Fibroblast of skin of right biceps (primary cell): ENCODE measurements at regions not wholly inside any gene's neighbourhood (a gene's known extent, or its start where the extent isn't known, plus 50 kb on each side); places are given as distances from the start of the nearest gene placed in this dataset.
"Not testable (repeated sequence)": the region's sequence is repeated elsewhere in the genome, so short reads cannot be mapped to it uniquely, and the experiment has no call there.

Experiments
- DNase-seq: peaks from one replicate; pipeline ENCODE4 v3.0.0-alpha.2; 2013

- not testable (repeated sequence) for DNase-seq
Observed at GRCh38 chr10:6794841-6795240, 214.8 kb upstream of the PRKCQ start.

- no peak for DNase-seq
Observed at GRCh38 chr10:6794441-6794840, 214.4 kb upstream of the PRKCQ start.

DNA sequence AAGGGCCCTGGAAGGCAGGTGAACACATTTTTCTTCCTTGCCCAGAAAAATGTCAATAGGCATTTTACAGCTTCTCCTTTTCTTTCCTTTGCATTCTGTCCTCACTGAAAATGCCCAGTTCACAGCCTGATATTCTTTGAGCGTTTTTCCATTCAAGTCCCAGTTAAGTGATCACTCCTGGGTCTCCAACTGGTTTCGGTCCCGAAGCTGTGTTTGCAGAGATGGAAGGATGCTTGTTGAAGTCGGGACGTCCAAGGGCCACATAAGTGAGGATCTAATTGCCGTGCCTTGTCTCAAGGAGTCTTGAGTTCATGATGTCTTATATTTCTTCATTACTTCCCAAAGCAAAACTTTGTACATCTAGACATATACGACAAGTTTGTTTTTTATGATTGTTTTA, 208.7 kb upstream of the PRKCQ start:
- DNase-seq = no peak

- DNase-seq = no peak
Observed at GRCh38 chr10:6788231-6788630, 208.2 kb upstream of the PRKCQ start.

DNA sequence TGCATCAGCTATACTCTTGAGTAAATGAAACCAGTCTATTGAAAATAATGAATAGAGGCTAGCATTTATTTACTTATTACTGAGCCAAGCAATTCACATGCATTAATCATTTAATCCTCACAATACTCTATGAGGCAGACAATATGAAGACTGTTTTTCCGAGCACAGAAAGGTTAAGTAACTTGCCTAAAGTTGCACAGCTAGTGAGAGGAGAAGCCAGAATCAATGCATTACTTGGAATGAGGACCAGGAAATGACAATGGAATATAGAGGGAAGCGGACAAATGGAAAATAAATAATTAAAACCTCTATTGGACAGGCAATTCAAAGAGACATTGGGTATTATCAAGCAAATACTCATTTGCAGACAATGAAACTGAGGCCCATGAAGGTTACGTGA, 207.6 kb upstream of the PRKCQ start:
- no peak for DNase-seq

DNA sequence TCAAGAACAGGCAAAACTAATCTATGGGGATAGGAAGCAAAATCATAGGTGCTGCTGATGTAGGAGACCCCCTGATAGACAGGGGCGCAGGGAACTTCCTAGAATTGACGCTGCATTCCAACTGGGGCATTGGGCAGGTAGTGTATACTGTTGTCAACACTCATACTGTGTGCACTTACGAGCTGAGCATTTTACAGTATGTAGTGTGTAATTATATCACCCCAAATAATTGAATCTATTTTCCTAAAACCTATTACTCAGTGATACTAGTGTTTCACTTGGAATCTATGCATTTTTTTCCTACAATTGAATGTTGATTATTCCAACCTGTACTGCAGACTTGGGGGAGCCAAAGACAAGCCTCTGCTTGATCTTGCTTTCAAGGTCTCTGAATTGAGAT, 207.0 kb upstream of the PRKCQ start:
- DNase-seq = no peak

GRCh38 chr10:6786579-6787031, 206.5 kb upstream of the PRKCQ start:
- DNase-seq = peak; percentile 68

DNA sequence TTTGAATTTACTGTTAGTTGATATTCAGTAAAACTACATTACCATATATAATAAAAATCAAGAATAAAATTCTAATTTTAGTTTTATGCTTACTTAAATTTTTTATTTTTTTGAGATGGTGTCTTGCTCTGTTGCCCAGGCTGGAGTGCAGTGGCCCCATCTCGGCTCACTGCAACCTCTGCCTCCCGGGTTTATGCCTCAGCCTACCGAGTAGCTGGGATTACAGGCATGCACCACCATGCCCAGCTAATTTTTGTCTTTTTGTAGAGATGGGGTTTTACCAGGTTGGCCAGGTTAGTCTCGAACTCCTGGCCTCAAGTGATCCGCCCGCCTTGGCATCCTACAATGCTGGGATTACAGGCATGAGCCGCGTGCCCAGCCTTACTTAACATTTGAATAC, 204.4 kb upstream of the PRKCQ start:
- not testable (repeated sequence) for DNase-seq

DNA sequence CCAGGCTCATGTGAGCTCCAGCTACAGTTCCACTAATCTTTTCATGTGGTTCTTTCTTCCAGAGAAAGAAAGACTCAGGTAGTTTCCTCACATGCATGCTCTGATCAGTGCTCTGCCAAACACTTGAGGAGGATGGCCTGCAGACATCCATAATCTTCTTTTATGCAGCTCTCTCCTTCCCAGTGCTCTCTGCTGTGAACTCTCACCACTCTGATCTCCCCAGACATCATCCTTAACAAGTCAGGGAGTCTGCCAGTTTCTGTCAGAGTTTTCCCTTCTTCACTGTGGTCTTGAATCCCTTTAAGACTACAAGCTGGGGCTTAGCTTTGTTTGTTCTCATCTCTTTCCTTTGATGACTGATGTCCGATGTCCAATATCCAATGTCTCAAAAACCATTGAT, 203.4 kb upstream of the PRKCQ start:
- no peak for DNase-seq

GRCh38 chr10:6782378-6782777, 202.3 kb upstream of the PRKCQ start:
- DNase-seq = no peak

DNA sequence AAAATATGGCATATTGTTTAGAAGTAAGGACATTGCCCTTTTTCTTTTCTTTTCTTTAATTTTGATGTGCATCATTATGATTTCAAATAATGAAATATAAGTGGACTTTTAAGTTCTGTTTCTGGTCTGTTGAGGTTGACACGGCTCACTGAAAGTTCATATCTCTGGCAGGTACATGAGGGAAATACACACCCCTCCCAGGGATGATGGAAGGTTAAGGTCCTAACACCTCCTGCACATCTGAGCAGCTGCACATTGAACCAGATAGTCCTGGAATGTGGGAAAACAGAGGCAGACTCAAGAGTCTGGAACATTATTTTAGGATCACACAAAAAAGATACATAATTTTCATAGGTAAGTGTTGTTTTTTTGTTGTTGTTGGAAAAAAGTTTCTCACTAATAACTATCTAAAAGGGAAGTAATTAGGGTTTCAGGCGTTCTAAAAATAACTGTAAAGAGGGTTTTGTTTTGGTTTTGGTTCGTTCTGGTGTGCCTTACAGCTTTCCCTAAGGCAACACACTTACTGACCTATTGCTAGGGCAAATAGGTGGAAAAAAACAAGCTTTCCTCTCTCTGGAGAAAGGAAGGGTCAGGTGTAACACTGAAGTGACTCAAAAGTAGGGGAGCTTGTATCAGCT, 201.2 kb upstream of the PRKCQ start:
- no peak for DNase-seq

- DNase-seq = no peak
Observed at GRCh38 chr10:6780008-6780677, 200.1 kb upstream of the PRKCQ start.

GRCh38 chr10:6778992-6779701, 199.1 kb upstream of the PRKCQ start:
- DNase-seq = peak; percentile 97

- no peak for DNase-seq
Observed at GRCh38 chr10:6776170-6776569, 196.1 kb upstream of the PRKCQ start.

DNA sequence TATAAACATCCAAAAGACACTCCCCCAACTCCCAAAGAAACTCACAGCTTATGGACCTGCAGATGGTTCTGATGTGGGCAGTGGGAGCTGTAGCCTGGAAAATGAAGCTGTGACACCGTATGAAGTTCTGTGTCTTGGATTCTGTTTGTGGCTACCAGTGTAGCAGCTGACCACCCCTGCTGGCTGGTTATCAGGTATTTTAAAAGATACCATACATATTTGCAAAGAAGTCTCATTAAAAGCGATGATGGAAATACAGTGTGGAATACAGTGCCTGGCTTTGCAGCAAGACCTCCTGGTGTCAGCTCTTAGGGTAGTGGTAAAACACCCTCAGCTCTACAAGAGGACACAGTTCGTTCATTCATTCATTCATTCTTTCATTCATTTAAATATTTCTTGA, 194.3 kb upstream of the PRKCQ start:
- peak; percentile 9 for DNase-seq

GRCh38 chr10:6771331-6771730, 191.3 kb upstream of the PRKCQ start:
- DNase-seq = no peak

GRCh38 chr10:6770846-6771245, 190.8 kb upstream of the PRKCQ start:
- no peak for DNase-seq

DNA sequence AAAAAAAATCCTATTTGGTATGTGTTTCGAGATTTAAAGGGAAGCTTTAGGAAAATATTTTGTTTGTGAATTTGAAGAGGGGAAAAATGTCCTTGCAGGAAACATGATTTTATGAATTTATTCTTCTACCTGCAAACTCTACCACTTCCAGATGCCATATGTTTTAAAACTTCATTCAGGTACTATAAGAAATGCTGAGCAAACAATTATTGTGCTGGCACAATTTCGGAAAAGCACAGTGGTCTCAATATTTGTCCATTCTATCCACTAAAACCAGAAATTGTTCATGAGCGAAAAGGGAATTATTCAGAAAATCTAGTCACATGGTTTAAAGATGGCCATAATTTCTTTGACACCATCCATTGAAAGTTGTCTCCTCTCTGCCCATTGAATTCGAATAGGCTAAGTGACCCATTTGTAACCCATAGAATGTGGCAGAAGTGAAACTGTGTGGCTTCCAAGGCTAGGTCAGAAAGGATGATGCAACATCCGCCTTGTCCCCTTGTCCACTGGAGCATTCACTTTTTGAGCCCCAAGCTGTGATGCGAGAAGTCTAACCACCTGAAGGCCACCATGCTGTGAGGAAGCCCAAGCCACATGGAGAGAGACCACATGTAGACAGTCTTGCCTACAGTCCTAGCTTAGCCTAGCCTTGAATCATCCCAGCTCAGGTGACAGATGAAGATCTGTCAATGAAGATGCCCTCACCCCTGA, 189.8 kb upstream of the PRKCQ start:
- DNase-seq = no peak

GRCh38 chr10:6766131-6766801, 186.2 kb upstream of the PRKCQ start:
- DNase-seq = peak; percentile 72

DNA sequence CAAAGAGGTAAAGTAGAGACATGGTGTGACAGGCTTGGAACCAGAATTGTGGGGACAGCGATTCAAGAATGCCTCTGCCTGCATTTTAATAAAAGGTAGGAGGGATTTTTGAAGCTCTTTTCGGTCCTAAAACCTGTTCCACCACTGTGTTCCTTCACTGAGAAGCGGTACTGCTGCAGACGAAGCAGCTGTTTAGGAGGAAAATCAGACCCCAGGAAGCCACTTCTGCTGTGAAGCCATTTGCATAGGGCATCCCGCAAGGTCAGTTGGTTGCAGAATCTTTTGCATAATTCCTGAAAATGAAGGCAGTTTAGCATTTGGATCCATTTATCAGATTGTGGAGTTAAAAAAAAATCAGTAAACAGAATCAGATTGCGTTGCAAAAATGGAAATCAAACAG, 183.3 kb upstream of the PRKCQ start:
- no peak for DNase-seq

- no peak for DNase-seq
Observed at GRCh38 chr10:6763001-6763400, 182.9 kb upstream of the PRKCQ start.

DNA sequence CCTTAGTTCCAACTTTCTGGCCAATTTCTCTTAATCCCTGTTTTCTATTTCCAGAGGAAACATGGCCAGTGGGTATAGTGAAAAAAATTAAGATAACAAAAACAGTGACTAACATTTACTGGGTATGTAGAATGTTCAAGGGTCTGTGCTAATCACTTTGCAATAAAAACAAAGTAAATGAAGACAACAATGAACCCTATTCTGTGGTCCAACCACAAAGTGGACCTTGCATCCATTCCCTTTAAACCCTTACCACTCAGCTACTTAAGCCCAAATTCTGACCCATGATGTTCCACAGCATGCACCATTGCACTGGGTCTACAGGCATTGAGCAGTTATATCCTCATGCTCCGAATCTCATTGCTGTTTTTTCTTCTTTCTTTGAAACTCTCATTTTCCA, 179.9 kb upstream of the PRKCQ start:
- DNase-seq = no peak

GRCh38 chr10:6757158-6757557, 177.1 kb upstream of the PRKCQ start:
- no peak for DNase-seq
